ENCODE measurements at regions not wholly inside any gene's neighbourhood (a gene's known extent, or its start where the extent isn't known, plus 50 kb on each side); places are given as distances from the start of the nearest gene placed in this dataset.

DNA sequence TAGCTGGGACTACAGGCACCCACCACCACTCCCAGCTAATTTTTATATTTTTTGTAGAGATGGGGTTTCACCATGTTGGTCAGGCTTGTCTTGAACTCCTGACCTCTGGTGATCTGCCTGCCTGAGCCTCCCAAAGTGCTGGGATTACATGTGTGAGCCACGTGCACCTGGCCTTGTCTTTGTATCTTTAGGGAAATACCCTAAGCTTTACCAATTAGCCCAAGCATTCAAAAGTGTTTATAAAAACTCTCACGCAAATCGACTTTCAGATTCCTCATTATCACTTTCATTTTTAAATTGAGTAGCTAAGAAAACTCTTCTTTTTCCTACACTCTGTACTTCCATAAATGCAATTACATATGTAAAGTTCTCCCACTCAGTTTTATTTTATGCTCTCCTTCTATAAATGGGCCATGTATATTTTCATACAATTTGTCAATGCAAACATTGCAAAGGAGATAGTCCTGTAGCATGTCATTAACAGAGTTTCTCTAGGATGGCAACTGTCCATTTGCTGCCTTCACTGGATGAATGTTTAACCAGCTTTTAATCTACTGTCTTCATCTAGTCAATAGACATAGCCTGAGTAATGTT, 326.2 kb upstream of the LRATD1 start:
- Mint-ChIP-seq H3K4me1 (no peaks in the 10 kb centered on the region), H3K36me3 (no peaks in the 10 kb centered on the region), H3K27me3 (no peaks in the 10 kb centered on the region), H3K9me3 (no peaks in the 10 kb centered on the region), H3K4me3 (no peak overlapping the region), H3K27ac (no peak overlapping the region)
- POLR2A ChIA-PET = no interaction called here
- no peak for ATAC-seq (ENCODE audit: low read depth)
- no peak for DNase-seq

DNA sequence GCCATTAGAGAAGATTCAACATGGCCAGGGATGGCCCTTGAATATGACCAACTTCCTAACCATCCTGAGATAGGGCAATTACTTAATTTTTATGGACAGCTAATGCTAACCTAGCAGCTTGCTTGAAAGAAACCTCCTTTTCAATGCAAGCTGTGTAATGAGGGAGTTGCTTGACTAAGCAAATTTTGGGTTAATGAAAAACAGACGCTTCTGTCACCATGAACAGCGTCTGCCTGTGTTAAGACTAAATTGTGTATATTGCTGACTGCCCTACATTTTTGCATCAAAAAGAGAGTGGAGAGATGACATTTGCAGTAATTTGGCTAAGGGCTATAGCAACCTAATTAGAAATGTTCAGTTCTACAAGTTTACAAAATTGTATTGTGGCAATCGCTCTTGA, 319.2 kb upstream of the LRATD1 start:
- Mint-ChIP-seq H3K36me3 (no peaks in the 10 kb centered on the region), H3K4me1 (no peaks in the 10 kb centered on the region), H3K9me3 (peaks cover 3% of the 10 kb centered on the region), H3K27me3 (no peaks in the 10 kb centered on the region), H3K4me3 (no peak overlapping the region), H3K27ac (no peak overlapping the region)
- DNase-seq (no peak), ATAC-seq (ENCODE audit: low read depth) (no peak)
- POLR2A ChIA-PET = no interaction called here

GRCh38 chr2:14316594-14316993, 315.9 kb upstream of the LRATD1 start:
- H3K27ac Mint-ChIP-seq = no peak overlapping the region

DNA sequence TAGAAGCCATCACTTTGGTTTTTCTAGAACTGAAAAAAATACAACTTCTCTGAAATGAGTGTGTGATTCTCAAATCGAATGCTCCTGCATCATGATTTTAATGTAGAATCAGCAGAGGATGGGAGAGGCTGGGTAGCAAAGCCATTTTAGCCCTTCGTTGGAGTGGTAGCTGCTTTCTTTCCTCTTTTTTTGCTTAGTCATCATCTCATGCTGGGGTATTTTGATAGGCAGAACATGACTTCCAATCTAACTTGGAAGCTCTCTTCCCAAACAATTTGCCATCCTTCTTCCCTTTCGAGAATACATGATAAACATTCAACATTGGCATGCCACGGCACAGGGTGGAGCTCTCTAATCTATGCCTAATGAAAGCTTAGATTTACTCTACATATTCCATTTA, 311.2 kb upstream of the LRATD1 start:
- Mint-ChIP-seq H3K9me3 (no peaks in the 10 kb centered on the region), H3K4me1 (no peaks in the 10 kb centered on the region), H3K27ac (no peak overlapping the region), H3K4me3 (no peak overlapping the region), H3K27me3 (no peaks in the 10 kb centered on the region), H3K36me3 (no peaks in the 10 kb centered on the region)
- DNase-seq (no peak), ATAC-seq (ENCODE audit: low read depth) (no peak)
- POLR2A ChIA-PET = no interaction called here

More at GRCh38 chr2:14316594-14316993, 315.9 kb upstream of the LRATD1 start:
- DNase-seq = no peak
- ATAC-seq (ENCODE audit: low read depth) = no peak
- H3K4me1 Mint-ChIP-seq = no peaks in the 10 kb centered on the region
- POLR2A ChIA-PET = no interaction called here
- H3K27me3 Mint-ChIP-seq = no peaks in the 10 kb centered on the region
- H3K4me3 Mint-ChIP-seq = no peak overlapping the region
- H3K36me3 Mint-ChIP-seq = no peaks in the 10 kb centered on the region
- peaks cover 3% of the 10 kb centered on the region for H3K9me3 Mint-ChIP-seq

GRCh38 chr2:14322306-14322705, 310.2 kb upstream of the LRATD1 start:
- POLR2A ChIA-PET = no interaction called here
- H3K9me3 Mint-ChIP-seq = no peaks in the 10 kb centered on the region

GRCh38 chr2:14324308-14324707, 308.2 kb upstream of the LRATD1 start:
- H3K4me3 Mint-ChIP-seq = no peak overlapping the region
- H3K4me1 Mint-ChIP-seq = no peaks in the 10 kb centered on the region
- H3K36me3 Mint-ChIP-seq = no peaks in the 10 kb centered on the region
- ATAC-seq (ENCODE audit: low read depth) = no peak
- no peaks in the 10 kb centered on the region for H3K27me3 Mint-ChIP-seq
- POLR2A ChIA-PET = no interaction called here
- DNase-seq = no peak
- H3K27ac Mint-ChIP-seq = no peak overlapping the region
- no peaks in the 10 kb centered on the region for H3K9me3 Mint-ChIP-seq

More at GRCh38 chr2:14322306-14322705, 310.2 kb upstream of the LRATD1 start:
- Mint-ChIP-seq H3K4me1 (no peaks in the 10 kb centered on the region), H3K27ac (no peak overlapping the region), H3K27me3 (no peaks in the 10 kb centered on the region), H3K36me3 (no peaks in the 10 kb centered on the region), H3K4me3 (no peak overlapping the region)
- ATAC-seq (ENCODE audit: low read depth) (no peak), DNase-seq (no peak)

- DNase-seq (no peak), ATAC-seq (ENCODE audit: low read depth) (no peak)
- POLR2A ChIA-PET = no interaction called here
- no peaks in the 10 kb centered on the region for H3K36me3 Mint-ChIP-seq
- peaks cover 2% of the 10 kb centered on the region for H3K9me3 Mint-ChIP-seq
- H3K27ac Mint-ChIP-seq = no peak overlapping the region
- no peak overlapping the region for H3K4me3 Mint-ChIP-seq
- no peaks in the 10 kb centered on the region for H3K4me1 Mint-ChIP-seq
- H3K27me3 Mint-ChIP-seq = no peaks in the 10 kb centered on the region
Observed at GRCh38 chr2:14330884-14331283, 301.6 kb upstream of the LRATD1 start.

GRCh38 chr2:14336759-14337382, 295.6 kb upstream of the LRATD1 start:
- H3K27ac Mint-ChIP-seq = no peak overlapping the region
- H3K9me3 Mint-ChIP-seq = peaks cover 2% of the 10 kb centered on the region
- no peak overlapping the region for H3K4me3 Mint-ChIP-seq
- no peak for DNase-seq
- no peak for ATAC-seq (ENCODE audit: low read depth)
- H3K27me3 Mint-ChIP-seq = no peaks in the 10 kb centered on the region
- H3K4me1 Mint-ChIP-seq = no peaks in the 10 kb centered on the region
- POLR2A ChIA-PET = no interaction called here
- no peaks in the 10 kb centered on the region for H3K36me3 Mint-ChIP-seq

- no peaks in the 10 kb centered on the region for H3K36me3 Mint-ChIP-seq
- no peak overlapping the region for H3K27ac Mint-ChIP-seq
- no peaks in the 10 kb centered on the region for H3K4me1 Mint-ChIP-seq
- POLR2A ChIA-PET = no interaction called here
- H3K27me3 Mint-ChIP-seq = no peaks in the 10 kb centered on the region
- ATAC-seq (ENCODE audit: low read depth) (no peak), DNase-seq (no peak)
- no peaks in the 10 kb centered on the region for H3K9me3 Mint-ChIP-seq
- no peak overlapping the region for H3K4me3 Mint-ChIP-seq
Observed at GRCh38 chr2:14340703-14341102, 291.8 kb upstream of the LRATD1 start.

- ATAC-seq (ENCODE audit: low read depth) (no peak), DNase-seq (no peak)
- Mint-ChIP-seq H3K27me3 (no peaks in the 10 kb centered on the region), H3K9me3 (peaks cover 1% of the 10 kb centered on the region), H3K36me3 (no peaks in the 10 kb centered on the region), H3K4me1 (no peaks in the 10 kb centered on the region), H3K4me3 (no peak overlapping the region), H3K27ac (no peak overlapping the region)
- POLR2A ChIA-PET = no interaction called here
Observed at GRCh38 chr2:14342313-14342712, 290.2 kb upstream of the LRATD1 start.

GRCh38 chr2:14344355-14344754, 288.2 kb upstream of the LRATD1 start:
- no peak for ATAC-seq (ENCODE audit: low read depth)
- H3K9me3 Mint-ChIP-seq = peaks cover 1% of the 10 kb centered on the region
- POLR2A ChIA-PET = no interaction called here

DNA sequence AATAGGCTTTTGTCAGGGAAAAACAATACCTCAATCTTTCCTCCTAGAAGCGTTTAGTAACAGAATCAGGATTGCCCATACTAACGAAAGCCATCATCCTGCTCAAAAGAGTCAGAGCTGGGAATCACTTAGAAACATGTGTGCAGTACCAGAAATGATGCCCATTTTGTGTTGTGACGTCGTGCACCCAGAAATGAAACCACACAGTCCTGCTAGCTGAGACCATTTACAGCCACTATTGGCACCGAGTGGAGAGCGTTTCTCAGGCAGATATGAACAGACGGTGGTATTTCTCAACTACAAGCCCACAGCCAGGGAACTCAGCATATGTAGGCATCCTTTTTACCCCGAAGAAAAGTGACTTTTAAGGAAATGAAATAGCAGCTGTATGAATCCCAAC, 284.3 kb upstream of the LRATD1 start:
- H3K27ac Mint-ChIP-seq = no peak overlapping the region
- peaks cover 4% of the 10 kb centered on the region for H3K9me3 Mint-ChIP-seq
- no peak for DNase-seq
- no peak for ATAC-seq (ENCODE audit: low read depth)
- no peaks in the 10 kb centered on the region for H3K36me3 Mint-ChIP-seq
- no peak overlapping the region for H3K4me3 Mint-ChIP-seq
- H3K27me3 Mint-ChIP-seq = no peaks in the 10 kb centered on the region
- no peaks in the 10 kb centered on the region for H3K4me1 Mint-ChIP-seq
- POLR2A ChIA-PET = no interaction called here

More at GRCh38 chr2:14344355-14344754, 288.2 kb upstream of the LRATD1 start:
- Mint-ChIP-seq H3K36me3 (no peaks in the 10 kb centered on the region), H3K4me3 (no peak overlapping the region), H3K27me3 (no peaks in the 10 kb centered on the region), H3K4me1 (no peaks in the 10 kb centered on the region), H3K27ac (no peak overlapping the region)
- no peak for DNase-seq

- no peak for ATAC-seq (ENCODE audit: low read depth)
- no peak overlapping the region for H3K27ac Mint-ChIP-seq
- no peak overlapping the region for H3K4me3 Mint-ChIP-seq
Observed at GRCh38 chr2:14350856-14351255, 281.7 kb upstream of the LRATD1 start.

GRCh38 chr2:14352067-14352466, 280.4 kb upstream of the LRATD1 start:
- H3K27ac Mint-ChIP-seq = no peak overlapping the region
- no peak overlapping the region for H3K4me3 Mint-ChIP-seq
- no peaks in the 10 kb centered on the region for H3K27me3 Mint-ChIP-seq
- POLR2A ChIA-PET = no interaction called here
- no peak for DNase-seq
- H3K4me1 Mint-ChIP-seq = no peaks in the 10 kb centered on the region
- ATAC-seq (ENCODE audit: low read depth) = no peak
- peaks cover 3% of the 10 kb centered on the region for H3K9me3 Mint-ChIP-seq
- no peaks in the 10 kb centered on the region for H3K36me3 Mint-ChIP-seq

More at GRCh38 chr2:14350856-14351255, 281.7 kb upstream of the LRATD1 start:
- DNase-seq = no peak
- Mint-ChIP-seq H3K4me1 (no peaks in the 10 kb centered on the region), H3K36me3 (no peaks in the 10 kb centered on the region), H3K9me3 (peaks cover 4% of the 10 kb centered on the region), H3K27me3 (no peaks in the 10 kb centered on the region)
- POLR2A ChIA-PET = no interaction called here
